MCF 10A (cell line): ENCODE measurements at regions not wholly inside any gene's neighbourhood (a gene's known extent, or its start where the extent isn't known, plus 50 kb on each side); places are given as distances from the start of the nearest gene placed in this dataset.

ENCODE experiments used
- BruUV-seq: library from RNA; stranded (reverse); fragments of 400-500 nt; replicated peaks from 2 replicates; lab custom pipeline; 2021; lab: Mats Ljungman, UMichigan
- CTCF ChIA-PET: fragments of 300-600 bp; sonication (Branson Sonifier 250); formaldehyde crosslinking; extraction: SDS; loops from one replicate; lab custom pipeline; 2021; ENCODE audit warnings: antibody characterized with exemption, inconsistent platforms; lab: Yijun Ruan, JAX
- POLR2A ChIA-PET: fragments of 300-600, 350-650 bp; sonication (Branson Sonifier 250); formaldehyde crosslinking; extraction: SDS; loops from one replicate; lab custom pipeline; 2020; ENCODE audit warnings: antibody characterized with exemption, inconsistent platforms; lab: Yijun Ruan, JAX
- DNase-seq: peaks from one replicate; pipeline ENCODE4 v3.0.0-alpha.2; 2018; ENCODE audit not compliant: unreplicated experiment
- H3K27ac Mint-ChIP-seq: one replicate; pipeline ENCODE4 v1.8.0; 2022; ENCODE audit warnings: mild to moderate bottlenecking, low read depth, mixed read lengths; ENCODE audit not compliant: unreplicated experiment
- H3K27me3 Mint-ChIP-seq: one replicate; pipeline ENCODE4 v1.8.0; 2022; ENCODE audit warnings: mixed read lengths; ENCODE audit not compliant: insufficient read depth, unreplicated experiment
- H3K36me3 Mint-ChIP-seq: one replicate; pipeline ENCODE4 v1.8.0; 2022; ENCODE audit warnings: mild to moderate bottlenecking, moderate library complexity, mixed read lengths; ENCODE audit not compliant: insufficient read depth, unreplicated experiment
- H3K4me1 Mint-ChIP-seq: one replicate; pipeline ENCODE4 v1.8.0; 2022; ENCODE audit warnings: mixed read lengths; ENCODE audit not compliant: insufficient read depth, unreplicated experiment
- H3K4me3 Mint-ChIP-seq: one replicate; pipeline ENCODE4 v1.8.0; 2022; ENCODE audit warnings: mild to moderate bottlenecking, moderate library complexity, mixed read lengths; ENCODE audit not compliant: unreplicated experiment
- H3K9me3 Mint-ChIP-seq: one replicate; pipeline ENCODE4 v1.8.0; 2022; ENCODE audit warnings: mixed read lengths; ENCODE audit not compliant: unreplicated experiment
- CTCF ChIP-seq: fragments of 200-600 bp; IDR thresholded peaks from one replicate; pipeline ENCODE4 v1.8.0; 2022; ENCODE audit warnings: antibody characterized with exemption, mild to moderate bottlenecking; ENCODE audit not compliant: unreplicated experiment
- intact Hi-C: fragments of 100-400 bp; cut with micrococcal nuclease; formaldehyde crosslinking; loops from 2 replicates; pipeline ENCODE4 v1.14.1; 2022

DNA sequence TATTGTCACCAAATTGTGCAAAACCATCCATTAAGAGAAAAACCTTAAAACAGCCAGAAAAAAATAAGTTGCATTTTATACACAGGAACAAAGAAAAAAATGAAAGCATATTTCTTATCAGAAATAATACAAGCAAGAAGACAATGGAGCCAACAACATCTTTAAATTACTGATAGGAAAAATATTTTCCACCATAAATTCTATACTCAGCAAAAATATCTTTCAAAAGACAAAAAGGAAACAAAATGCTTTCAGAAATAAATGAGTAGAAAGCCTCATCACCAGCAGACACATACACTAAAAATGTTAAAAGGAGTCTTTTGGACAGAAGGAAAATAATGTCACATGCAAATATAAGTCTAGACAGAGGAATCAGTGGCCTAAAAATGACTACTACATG lies 106.4 kb upstream of the TRIB2 start:
- no peaks in the 10 kb centered on the region for H3K9me3 Mint-ChIP-seq

GRCh38 chr2:12612168-12612567 lies 104.6 kb upstream of the TRIB2 start:
- H3K27me3 Mint-ChIP-seq: no peaks in the 10 kb centered on the region
- BruUV-seq: no TSS peak
- H3K9me3 Mint-ChIP-seq: no peaks in the 10 kb centered on the region
- H3K4me1 Mint-ChIP-seq: peaks cover 5% of the 10 kb centered on the region
- DNase-seq: no peak
- no peak overlapping the region for H3K4me3 Mint-ChIP-seq
- intact Hi-C loops: no loop called here
- ChIA-PET POLR2A (no interaction called here), CTCF (no interaction called here)
- H3K36me3 Mint-ChIP-seq: no peaks in the 10 kb centered on the region
- H3K27ac Mint-ChIP-seq: no peak overlapping the region
- no peak for TF ChIP-seq CTCF

More for the DNA sequence above, 106.4 kb upstream of the TRIB2 start:
- H3K4me3 Mint-ChIP-seq: no peak overlapping the region
- ChIA-PET POLR2A (interaction anchor here (0.7 kb wide), 1 partner anchor 823 kb away, joined by 3 read pairs; no protein-coding TSS in a partner anchor), CTCF (no interaction called here)
- no peak overlapping the region for H3K27ac Mint-ChIP-seq
- TF ChIP-seq CTCF: no peak
- H3K4me1 Mint-ChIP-seq: peaks cover 5% of the 10 kb centered on the region
- H3K36me3 Mint-ChIP-seq: no peaks in the 10 kb centered on the region
- no peaks in the 10 kb centered on the region for H3K27me3 Mint-ChIP-seq
- intact Hi-C loops: no loop called here
- no peak for DNase-seq
- BruUV-seq: no TSS peak

DNA sequence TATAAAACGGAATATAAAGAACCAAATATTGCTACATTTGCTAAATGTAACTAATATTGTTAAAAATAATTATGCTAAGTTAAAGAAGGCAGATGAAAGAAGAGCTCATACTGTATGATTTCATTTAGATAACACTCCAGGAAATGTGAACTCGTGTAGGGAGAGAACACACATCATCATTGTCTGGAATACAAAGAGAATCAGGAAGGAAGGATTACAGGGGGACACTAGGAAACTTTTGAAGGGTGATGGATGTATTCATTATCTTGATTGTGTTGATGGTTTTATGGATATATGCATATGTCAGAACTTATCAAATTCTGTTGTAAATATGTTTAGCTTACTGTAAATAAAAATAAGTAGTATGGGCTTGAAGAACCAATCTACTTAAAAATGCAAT lies 104.1 kb upstream of the TRIB2 start:
- Mint-ChIP-seq H3K27me3 (no peaks in the 10 kb centered on the region), H3K36me3 (no peaks in the 10 kb centered on the region), H3K27ac (no peak overlapping the region), H3K4me3 (no peak overlapping the region), H3K9me3 (no peaks in the 10 kb centered on the region), H3K4me1 (peaks cover 5% of the 10 kb centered on the region)
- intact Hi-C loops: no loop called here
- no TSS peak for BruUV-seq
- CTCF ChIA-PET: interaction anchor here (0.6 to 1.0 kb wide), 2 partner anchors 23 to 103 kb away, joined by 3 to 5 read pairs; no protein-coding TSS in a partner anchor
- POLR2A ChIA-PET: interaction anchor here (1.5 kb wide), 1 partner anchor 10 kb away, joined by 3 read pairs; no protein-coding TSS in a partner anchor
- DNase-seq: no peak
- TF ChIP-seq CTCF: no peak

GRCh38 chr2:12613137-12613835 lies 103.5 kb upstream of the TRIB2 start:
- TF ChIP-seq CTCF: no peak
- Mint-ChIP-seq H3K27me3 (no peaks in the 10 kb centered on the region), H3K27ac (no peak overlapping the region), H3K9me3 (no peaks in the 10 kb centered on the region), H3K4me3 (no peak overlapping the region), H3K4me1 (no peaks in the 10 kb centered on the region), H3K36me3 (no peaks in the 10 kb centered on the region)
- CTCF ChIA-PET: interaction anchor here (0.6 to 1.0 kb wide), 2 partner anchors 24 to 103 kb away, joined by 3 to 5 read pairs; no protein-coding TSS in a partner anchor
- POLR2A ChIA-PET: interaction anchor here (1.3 to 1.5 kb wide), 2 partner anchors 10 to 32 kb away, joined by 3 read pairs; no protein-coding TSS in a partner anchor
- no peak for DNase-seq
- intact Hi-C loops: no loop called here
- BruUV-seq: no TSS peak
